Gastrocnemius medialis (tissue), 4 donors: ENCODE measurements at regions not wholly inside any gene's neighbourhood (a gene's known extent, or its start where the extent isn't known, plus 50 kb on each side); places are given as distances from the start of the nearest gene placed in this dataset.

ENCODE experiments used
- ATAC-seq, 2 donors: fragments of 150-250 bp; one replicate each; pipeline ENCODE4 v1.9.1; 2016
- DNase-seq, 2 donors: peaks; one replicate each; pipeline ENCODE4 v3.0.0-alpha.2; 2019
- H3K27ac ChIP-seq, 4 donors: fragments of 200-600 bp; sonication (generic); 1 replicate in 1 of 4; 2 replicates in 3 of 4; pipeline ENCODE4 v1.5.1; 2016 to 2018; ENCODE audit warnings: mild to moderate bottlenecking in 2 of 4, moderate library complexity in 1 of 4
- H3K27me3 ChIP-seq, 3 donors: fragments of 200-600 bp; sonication (generic) in 2 of 3; 1 replicate in 1 of 3; 2 replicates in 2 of 3; pipeline versions ENCODE4 v1.5.1 to v1.6.0; 2016 to 2019; ENCODE audit warnings: mild to moderate bottlenecking in 1 of 3, moderate library complexity in 1 of 3
- H3K36me3 ChIP-seq, 2 donors: fragments of 200-600 bp; sonication (generic) in 1 of 2; one replicate each; pipeline ENCODE4 v1.5.1; 2017 to 2018
- H3K4me1 ChIP-seq, 2 donors: fragments of 200-600 bp; sonication (generic) in 1 of 2; one replicate each; pipeline ENCODE4 v1.5.1; 2016 to 2017; ENCODE audit warnings: mild to moderate bottlenecking in 2 of 2
- H3K4me3 ChIP-seq, 4 donors: fragments of 200-600 bp; sonication (generic) in 3 of 4; 1 replicate in 1 of 4; 2 replicates in 3 of 4; pipeline ENCODE4 v1.5.1; 2016 to 2019; ENCODE audit warnings: mild to moderate bottlenecking in 2 of 4
- H3K9me3 ChIP-seq, 3 donors: fragments of 200-600 bp; sonication (generic) in 2 of 3; 1 replicate in 1 of 3; 2 replicates in 2 of 3; pipeline ENCODE4 v1.5.1; 2016 to 2019
- CTCF ChIP-seq, 5 experiments: fragments of 450-650 bp in 3 of 5; fragments of 200-600 bp in 2 of 5; sonication (generic) in 2 of 5; IDR thresholded peaks in 4 of 5; conservative IDR thresholded peaks in 1 of 5; 1 replicate in 4 of 5; 2 replicates in 1 of 5; pipeline ENCODE4 v1.5.1; 2016 to 2019; ENCODE audit warnings: antibody characterized with exemption in 5 of 5, mild to moderate bottlenecking in 3 of 5, moderate library complexity in 3 of 5
- POLR2A ChIP-seq, 2 donors: fragments of 450-650 bp; IDR thresholded peaks; one replicate each; pipeline ENCODE4 v1.6.1; 2017; ENCODE audit warnings: antibody characterized with exemption in 2 of 2, mild to moderate bottlenecking in 2 of 2, moderate library complexity in 2 of 2
- in situ Hi-C, 4 donors: fragments of 200-750 bp; cut with MboI; loops; one replicate each; pipeline versions ENCODE4 v1.15.0 to v1.8.0; 2017; ENCODE audit warnings: low sequenced_read_pairs in 4 of 4
- intact Hi-C: fragments of 100-400 bp; cut with DNase I; formaldehyde crosslinking; loops from one replicate; pipeline ENCODE4 v1.15.1; 2023; ENCODE audit warnings: low total_unique reads

- no peak for TF ChIP-seq CTCF (IDR thresholded peaks at IDR 0.05 in 4 of 5, conservative IDR thresholded peaks at IDR 0.05 in 1 of 5)
- TF ChIP-seq POLR2A (IDR thresholded peaks at IDR 0.05), result no peak
- Histone ChIP-seq H3K36me3 (no peaks in the 10 kb centered on the region), H3K27ac (no peak overlapping the region), H3K4me3 (no peak overlapping the region), H3K9me3 (no peaks in the 10 kb centered on the region), H3K4me1 (no peaks in the 10 kb centered on the region), H3K27me3 (no peaks in the 10 kb centered on the region)
- ATAC-seq, result peak in 1 of 2 donors; percentile 18
- in situ Hi-C loops (no loop called here), intact Hi-C loops (no loop called here)
- DNase-seq, result no peak
Measured at GRCh38 chr2:186068139-186068801, 329.7 kb downstream of the FSIP2 start.

GRCh38 chr2:186069676-186070075 is 331.1 kb downstream of the FSIP2 start:
- H3K36me3 ChIP-seq, result no peaks in the 10 kb centered on the region
- no peak overlapping the region for H3K4me3 ChIP-seq
- intact Hi-C loops (no loop called here), in situ Hi-C loops (no loop called here)
- TF ChIP-seq CTCF (IDR thresholded peaks at IDR 0.05 in 4 of 5, conservative IDR thresholded peaks at IDR 0.05 in 1 of 5) (no peak), POLR2A (IDR thresholded peaks at IDR 0.05) (no peak)
- no peaks in the 10 kb centered on the region for H3K9me3 ChIP-seq
- no peak overlapping the region for H3K27ac ChIP-seq
- no peak for DNase-seq
- no peaks in the 10 kb centered on the region for H3K27me3 ChIP-seq
- H3K4me1 ChIP-seq, result no peaks in the 10 kb centered on the region
- ATAC-seq, result no peak

- H3K27ac ChIP-seq, result no peak overlapping the region
- H3K27me3 ChIP-seq, result no peaks in the 10 kb centered on the region
- no peak for ATAC-seq
- H3K4me3 ChIP-seq, result no peak overlapping the region
- no peak for TF ChIP-seq POLR2A (IDR thresholded peaks at IDR 0.05)
- TF ChIP-seq CTCF (IDR thresholded peaks at IDR 0.05 in 4 of 5, conservative IDR thresholded peaks at IDR 0.05 in 1 of 5), result no peak
- no peaks in the 10 kb centered on the region for H3K9me3 ChIP-seq
- H3K36me3 ChIP-seq, result no peaks in the 10 kb centered on the region
- intact Hi-C loops (no loop called here), in situ Hi-C loops (no loop called here)
- DNase-seq, result no peak
- H3K4me1 ChIP-seq, result no peaks in the 10 kb centered on the region
Measured at GRCh38 chr2:186085226-186085625, 346.6 kb downstream of the FSIP2 start.

- no peak overlapping the region for H3K27ac ChIP-seq
- in situ Hi-C loops, result no loop called here
- H3K36me3 ChIP-seq, result no peaks in the 10 kb centered on the region
- no peaks in the 10 kb centered on the region for H3K4me1 ChIP-seq
- TF ChIP-seq POLR2A (IDR thresholded peaks at IDR 0.05) (no peak), CTCF (IDR thresholded peaks at IDR 0.05 in 4 of 5, conservative IDR thresholded peaks at IDR 0.05 in 1 of 5) (no peak)
- no peak for ATAC-seq
- no peak for DNase-seq
- H3K9me3 ChIP-seq, result no peaks in the 10 kb centered on the region
- intact Hi-C loops, result no loop called here
- no peak overlapping the region for H3K4me3 ChIP-seq
- H3K27me3 ChIP-seq, result no peaks in the 10 kb centered on the region
Measured at GRCh38 chr2:186093174-186093573, 354.6 kb downstream of the FSIP2 start.

- intact Hi-C loops, result no loop called here
- DNase-seq (no peak), ATAC-seq (no peak)
- in situ Hi-C loops, result no loop called here
- Histone ChIP-seq H3K36me3 (no peaks in the 10 kb centered on the region), H3K9me3 (no peaks in the 10 kb centered on the region), H3K27me3 (no peaks in the 10 kb centered on the region), H3K4me3 (no peak overlapping the region), H3K27ac (no peak overlapping the region), H3K4me1 (no peaks in the 10 kb centered on the region)
- TF ChIP-seq CTCF (IDR thresholded peaks at IDR 0.05 in 4 of 5, conservative IDR thresholded peaks at IDR 0.05 in 1 of 5) (no peak), POLR2A (IDR thresholded peaks at IDR 0.05) (no peak)
Measured at GRCh38 chr2:186098821-186099220, 360.2 kb downstream of the FSIP2 start.
